MCF 10A (cell line): ENCODE measurements at regions not wholly inside any gene's neighbourhood (a gene's known extent, or its start where the extent isn't known, plus 50 kb on each side); places are given as distances from the start of the nearest gene placed in this dataset.

ENCODE experiments used
- BruUV-seq: library from RNA; stranded (reverse); fragments of 400-500 nt; replicated peaks from 2 replicates; lab custom pipeline; 2021; lab: Mats Ljungman, UMichigan
- CTCF ChIA-PET: fragments of 300-600 bp; sonication (Branson Sonifier 250); formaldehyde crosslinking; extraction: SDS; loops from one replicate; lab custom pipeline; 2021; ENCODE audit warnings: antibody characterized with exemption, inconsistent platforms; lab: Yijun Ruan, JAX
- POLR2A ChIA-PET: fragments of 300-600, 350-650 bp; sonication (Branson Sonifier 250); formaldehyde crosslinking; extraction: SDS; loops from one replicate; lab custom pipeline; 2020; ENCODE audit warnings: antibody characterized with exemption, inconsistent platforms; lab: Yijun Ruan, JAX
- DNase-seq: peaks from one replicate; pipeline ENCODE4 v3.0.0-alpha.2; 2018; ENCODE audit not compliant: unreplicated experiment
- H3K27ac Mint-ChIP-seq: one replicate; pipeline ENCODE4 v1.8.0; 2022; ENCODE audit warnings: mild to moderate bottlenecking, low read depth, mixed read lengths; ENCODE audit not compliant: unreplicated experiment
- H3K27me3 Mint-ChIP-seq: one replicate; pipeline ENCODE4 v1.8.0; 2022; ENCODE audit warnings: mixed read lengths; ENCODE audit not compliant: insufficient read depth, unreplicated experiment
- H3K36me3 Mint-ChIP-seq: one replicate; pipeline ENCODE4 v1.8.0; 2022; ENCODE audit warnings: mild to moderate bottlenecking, moderate library complexity, mixed read lengths; ENCODE audit not compliant: insufficient read depth, unreplicated experiment
- H3K4me1 Mint-ChIP-seq: one replicate; pipeline ENCODE4 v1.8.0; 2022; ENCODE audit warnings: mixed read lengths; ENCODE audit not compliant: insufficient read depth, unreplicated experiment
- H3K4me3 Mint-ChIP-seq: one replicate; pipeline ENCODE4 v1.8.0; 2022; ENCODE audit warnings: mild to moderate bottlenecking, moderate library complexity, mixed read lengths; ENCODE audit not compliant: unreplicated experiment
- H3K9me3 Mint-ChIP-seq: one replicate; pipeline ENCODE4 v1.8.0; 2022; ENCODE audit warnings: mixed read lengths; ENCODE audit not compliant: unreplicated experiment
- intact Hi-C: fragments of 100-400 bp; cut with micrococcal nuclease; formaldehyde crosslinking; loops from 2 replicates; pipeline ENCODE4 v1.14.1; 2022
- TF ChIP-seq, protein P1 (sequence below): fragments of 200-600 bp; IDR thresholded peaks from one replicate; pipeline ENCODE4 v1.8.0; 2022; ENCODE audit warnings: antibody characterized with exemption, mild to moderate bottlenecking; ENCODE audit not compliant: unreplicated experiment

DNA sequence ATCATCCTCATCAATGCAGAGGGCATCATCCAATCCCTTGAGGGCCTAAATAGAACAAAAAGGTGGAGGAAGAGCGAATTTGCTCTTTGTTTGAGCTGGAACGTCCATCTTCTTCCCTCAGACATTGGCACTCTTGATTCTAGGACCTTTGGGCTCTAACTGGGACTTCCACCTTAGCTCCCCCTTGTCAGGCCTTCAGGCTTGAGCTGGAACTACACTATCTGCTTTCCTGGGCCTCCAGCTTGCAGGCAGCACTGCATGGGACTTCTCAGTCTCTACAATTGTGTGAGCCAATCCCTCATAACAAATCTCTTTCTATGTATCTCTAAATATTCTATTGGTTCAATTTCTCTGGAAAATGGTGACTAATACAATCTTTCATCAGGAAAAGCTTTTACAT is 155.4 kb downstream of the MCHR2 start:
- BruUV-seq: no TSS peak
- no peaks in the 10 kb centered on the region for H3K9me3 Mint-ChIP-seq
- CTCF ChIA-PET: interaction anchor here (0.7 to 1.0 kb wide), 4 partner anchors 7 to 66 kb away, joined by 3 to 7 read pairs (median 4); no protein-coding TSS in a partner anchor

DNA sequence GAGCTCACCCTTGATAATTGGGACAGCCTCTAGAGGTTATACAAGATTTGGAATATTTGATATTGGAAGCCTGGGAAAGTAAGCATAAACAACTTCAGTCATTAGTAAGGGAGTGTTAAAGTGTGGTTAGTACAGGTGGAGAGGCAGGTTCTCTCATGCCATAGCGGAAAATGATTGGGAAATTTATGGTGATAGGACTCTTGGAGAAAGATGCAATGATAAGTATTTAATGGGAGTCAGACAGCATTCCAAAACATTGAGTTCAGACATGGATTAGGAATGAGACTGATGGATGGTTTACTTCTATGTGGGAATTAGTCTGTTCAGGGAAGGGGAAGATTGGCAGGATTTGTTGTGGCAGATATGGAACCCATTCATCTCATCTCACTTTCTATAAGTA is 152.7 kb downstream of the MCHR2 start:
- no peaks in the 10 kb centered on the region for H3K27me3 Mint-ChIP-seq
- H3K27ac Mint-ChIP-seq: no peak overlapping the region
- no TSS peak for BruUV-seq
- DNase-seq: no peak
- H3K36me3 Mint-ChIP-seq: no peaks in the 10 kb centered on the region
- H3K4me3 Mint-ChIP-seq: no peak overlapping the region
- intact Hi-C loops: no loop called here
- POLR2A ChIA-PET: interaction anchor here (0.7 to 1.0 kb wide), 2 partner anchors 21 to 408 kb away, joined by 3 read pairs; no protein-coding TSS in a partner anchor
- no peaks in the 10 kb centered on the region for H3K9me3 Mint-ChIP-seq
- no peaks in the 10 kb centered on the region for H3K4me1 Mint-ChIP-seq
- TF ChIP-seq, protein P1, sequence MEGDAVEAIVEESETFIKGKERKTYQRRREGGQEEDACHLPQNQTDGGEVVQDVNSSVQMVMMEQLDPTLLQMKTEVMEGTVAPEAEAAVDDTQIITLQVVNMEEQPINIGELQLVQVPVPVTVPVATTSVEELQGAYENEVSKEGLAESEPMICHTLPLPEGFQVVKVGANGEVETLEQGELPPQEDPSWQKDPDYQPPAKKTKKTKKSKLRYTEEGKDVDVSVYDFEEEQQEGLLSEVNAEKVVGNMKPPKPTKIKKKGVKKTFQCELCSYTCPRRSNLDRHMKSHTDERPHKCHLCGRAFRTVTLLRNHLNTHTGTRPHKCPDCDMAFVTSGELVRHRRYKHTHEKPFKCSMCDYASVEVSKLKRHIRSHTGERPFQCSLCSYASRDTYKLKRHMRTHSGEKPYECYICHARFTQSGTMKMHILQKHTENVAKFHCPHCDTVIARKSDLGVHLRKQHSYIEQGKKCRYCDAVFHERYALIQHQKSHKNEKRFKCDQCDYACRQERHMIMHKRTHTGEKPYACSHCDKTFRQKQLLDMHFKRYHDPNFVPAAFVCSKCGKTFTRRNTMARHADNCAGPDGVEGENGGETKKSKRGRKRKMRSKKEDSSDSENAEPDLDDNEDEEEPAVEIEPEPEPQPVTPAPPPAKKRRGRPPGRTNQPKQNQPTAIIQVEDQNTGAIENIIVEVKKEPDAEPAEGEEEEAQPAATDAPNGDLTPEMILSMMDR: no peak
- CTCF ChIA-PET: interaction anchor here (0.7 to 1.8 kb wide), 5 partner anchors 23 to 441 kb away, joined by 3 to 10 read pairs (median 3); no protein-coding TSS in a partner anchor

More for the DNA sequence above, 155.4 kb downstream of the MCHR2 start:
- TF ChIP-seq, protein P1: no peak
- Mint-ChIP-seq H3K4me1 (no peaks in the 10 kb centered on the region), H3K4me3 (no peak overlapping the region), H3K27ac (no peak overlapping the region), H3K36me3 (no peaks in the 10 kb centered on the region), H3K27me3 (no peaks in the 10 kb centered on the region)
- no peak for DNase-seq
- intact Hi-C loops: no loop called here
- POLR2A ChIA-PET: no interaction called here

DNA sequence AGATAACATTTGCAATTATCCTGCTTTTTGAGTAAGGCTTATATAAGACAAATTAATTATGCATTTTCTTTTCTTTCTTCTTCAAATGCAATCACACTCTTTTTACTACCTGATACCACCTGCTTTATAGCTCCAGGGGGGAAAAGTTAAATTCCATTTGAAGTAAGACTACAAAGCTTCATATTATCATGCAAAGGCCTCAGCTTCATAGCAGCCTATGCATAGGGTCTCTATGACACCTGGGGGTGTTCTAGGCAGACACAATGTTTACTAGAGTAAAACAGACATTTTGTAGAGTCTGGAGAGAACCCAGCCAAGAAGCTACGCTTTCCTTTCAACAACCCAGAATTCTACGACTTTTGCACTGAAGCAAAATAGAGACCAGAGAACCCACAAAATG is 148.0 kb downstream of the MCHR2 start:
- Mint-ChIP-seq H3K4me1 (no peaks in the 10 kb centered on the region), H3K9me3 (no peaks in the 10 kb centered on the region), H3K4me3 (no peak overlapping the region), H3K36me3 (no peaks in the 10 kb centered on the region), H3K27ac (no peak overlapping the region), H3K27me3 (no peaks in the 10 kb centered on the region)
- DNase-seq: no peak
- POLR2A ChIA-PET: no interaction called here
- no TSS peak for BruUV-seq
- CTCF ChIA-PET: interaction anchor here (0.6 to 1.4 kb wide), 4 partner anchors 8 to 666 kb away, joined by 3 to 7 read pairs (median 4); no protein-coding TSS in a partner anchor
- intact Hi-C loops: no loop called here
- TF ChIP-seq, protein P1: no peak

DNA sequence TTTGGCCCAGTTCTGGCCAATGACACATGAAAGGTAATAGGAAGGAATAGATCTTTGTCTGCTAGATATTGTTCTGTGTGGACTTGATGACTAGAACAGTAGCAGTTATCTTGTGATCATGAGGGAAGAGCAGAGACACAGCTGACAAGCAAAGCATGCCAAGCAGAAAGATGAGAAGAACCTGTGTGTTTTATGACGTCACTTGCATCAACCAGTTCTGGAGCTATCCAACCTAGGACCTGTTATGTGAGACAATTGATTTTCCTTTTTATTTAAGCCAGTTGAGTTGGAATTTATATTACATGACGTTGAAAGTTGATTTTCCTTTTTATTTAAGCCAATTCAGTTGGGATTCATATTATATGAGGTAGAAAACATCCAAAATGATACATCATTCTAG is 143.2 kb downstream of the MCHR2 start:
- intact Hi-C loops: no loop called here
- Mint-ChIP-seq H3K9me3 (no peaks in the 10 kb centered on the region), H3K36me3 (no peaks in the 10 kb centered on the region), H3K27me3 (no peaks in the 10 kb centered on the region), H3K4me3 (no peak overlapping the region), H3K4me1 (no peaks in the 10 kb centered on the region), H3K27ac (no peak overlapping the region)
- TF ChIP-seq, protein P1: no peak
- CTCF ChIA-PET: interaction anchor here (1.3 to 2.3 kb wide), 2 partner anchors 11 to 17 kb away, joined by 3 to 10 read pairs; no protein-coding TSS in a partner anchor
- no TSS peak for BruUV-seq
- POLR2A ChIA-PET: interaction anchor here (0.6 kb wide), 1 partner anchor 18 kb away, joined by 4 read pairs; no protein-coding TSS in a partner anchor
- no peak for DNase-seq
